ENCODE measurements at regions not wholly inside any gene's neighbourhood (a gene's known extent, or its start where the extent isn't known, plus 50 kb on each side); places are given as distances from the start of the nearest gene placed in this dataset.

GRCh38 chr11:112523951-112524350 lies 263.3 kb upstream of the PLET1 start:
- TF ChIP-seq, protein P1, sequence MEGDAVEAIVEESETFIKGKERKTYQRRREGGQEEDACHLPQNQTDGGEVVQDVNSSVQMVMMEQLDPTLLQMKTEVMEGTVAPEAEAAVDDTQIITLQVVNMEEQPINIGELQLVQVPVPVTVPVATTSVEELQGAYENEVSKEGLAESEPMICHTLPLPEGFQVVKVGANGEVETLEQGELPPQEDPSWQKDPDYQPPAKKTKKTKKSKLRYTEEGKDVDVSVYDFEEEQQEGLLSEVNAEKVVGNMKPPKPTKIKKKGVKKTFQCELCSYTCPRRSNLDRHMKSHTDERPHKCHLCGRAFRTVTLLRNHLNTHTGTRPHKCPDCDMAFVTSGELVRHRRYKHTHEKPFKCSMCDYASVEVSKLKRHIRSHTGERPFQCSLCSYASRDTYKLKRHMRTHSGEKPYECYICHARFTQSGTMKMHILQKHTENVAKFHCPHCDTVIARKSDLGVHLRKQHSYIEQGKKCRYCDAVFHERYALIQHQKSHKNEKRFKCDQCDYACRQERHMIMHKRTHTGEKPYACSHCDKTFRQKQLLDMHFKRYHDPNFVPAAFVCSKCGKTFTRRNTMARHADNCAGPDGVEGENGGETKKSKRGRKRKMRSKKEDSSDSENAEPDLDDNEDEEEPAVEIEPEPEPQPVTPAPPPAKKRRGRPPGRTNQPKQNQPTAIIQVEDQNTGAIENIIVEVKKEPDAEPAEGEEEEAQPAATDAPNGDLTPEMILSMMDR (conservative IDR thresholded peaks at IDR 0.05; ENCODE audit: low read depth, low read length), result no peak
- TF ChIP-seq POLR2A (IDR thresholded peaks at IDR 0.05; ENCODE audit: low read depth, low read length), result no peak
